NK-92 treated with Interleukin-12 subunit alpha and Interleukin-12 subunit beta, amount 100 ng/mL, for 24 hours (cell line): ENCODE measurements at regions not wholly inside any gene's neighbourhood (a gene's known extent, or its start where the extent isn't known, plus 50 kb on each side); places are given as distances from the start of the nearest gene placed in this dataset.
"Not testable (repeated sequence)": the region's sequence is repeated elsewhere in the genome, so short reads cannot be mapped to it uniquely, and the experiment has no call there.

ENCODE experiments used
- DNase-seq: peaks from one replicate; lab custom pipeline; 2025; lab: John Stamatoyannopoulos, UW

DNA sequence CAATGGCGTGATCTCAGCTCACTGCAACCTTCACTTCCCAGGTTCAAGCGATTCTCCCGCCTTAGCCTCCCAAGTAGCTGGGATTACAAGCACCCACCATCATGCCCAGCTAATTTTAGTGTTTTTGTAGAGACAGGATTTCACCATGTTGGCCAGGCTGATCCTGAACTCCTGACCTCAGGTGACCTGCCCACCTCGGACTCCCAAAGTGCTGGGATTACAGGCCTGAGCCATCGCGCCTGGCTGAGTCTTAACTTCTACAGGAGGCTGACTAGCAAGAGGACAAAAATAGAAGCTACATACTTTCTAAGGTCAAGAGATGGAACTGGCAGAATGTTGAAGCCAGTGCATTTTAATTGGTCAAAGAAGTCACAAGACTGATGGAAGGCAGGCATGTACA, 2296.2 kb upstream of the RAG2 start:
- not testable (repeated sequence) for DNase-seq

DNA sequence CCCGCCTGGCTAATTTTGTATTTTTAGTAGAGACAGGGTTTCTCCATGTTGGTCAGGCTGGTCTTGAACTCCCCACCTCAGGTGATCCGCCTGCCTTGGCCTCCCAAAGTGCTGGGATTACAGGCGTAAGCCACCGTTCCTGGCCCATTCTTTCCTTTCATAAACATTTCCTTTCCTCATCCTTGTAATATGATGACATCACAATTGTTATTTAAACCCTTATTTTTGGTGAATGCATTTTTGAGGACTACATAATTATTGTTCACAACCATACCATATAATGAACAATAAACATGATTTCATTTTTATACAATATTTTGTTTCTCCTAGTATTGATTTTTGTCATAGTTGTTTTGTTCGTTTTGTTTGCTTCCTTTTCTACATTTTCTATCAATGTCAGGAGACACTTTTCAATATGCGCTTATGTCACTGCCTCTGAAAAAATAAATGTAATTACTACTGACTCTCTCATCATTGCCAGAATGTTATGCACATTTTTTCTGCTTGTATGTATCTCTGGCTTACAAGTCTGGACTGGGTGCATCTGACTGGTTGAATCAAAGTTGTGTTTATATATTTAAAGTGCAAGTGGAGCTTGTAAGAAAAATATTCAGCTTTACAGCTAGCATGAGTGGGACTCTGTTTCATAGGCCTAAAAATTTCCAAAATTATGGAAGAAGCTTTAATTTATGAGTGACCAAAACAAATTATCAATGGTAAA, 2286.3 kb upstream of the RAG2 start:
- no peak for DNase-seq

DNA sequence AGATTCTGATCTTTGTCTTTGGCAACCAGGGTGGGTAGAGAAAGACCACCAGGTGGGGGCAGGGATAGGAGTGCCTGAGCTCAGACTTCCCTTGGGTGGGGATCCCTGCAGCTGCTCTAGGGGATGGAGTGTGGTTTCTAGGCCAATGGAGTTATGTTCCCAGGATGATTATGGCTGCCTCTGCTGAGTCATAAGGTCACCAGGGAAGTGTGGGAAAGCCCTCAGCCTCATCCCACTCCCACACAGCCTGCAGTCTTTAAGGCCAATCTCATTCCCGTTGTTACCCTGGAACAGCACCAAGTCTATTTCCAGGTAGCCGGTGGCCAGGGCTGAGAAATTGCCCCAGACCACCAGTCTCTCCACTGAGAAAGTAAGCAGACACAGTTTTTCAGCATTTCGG, 2269.3 kb upstream of the RAG2 start:
- DNase-seq, result no peak

DNA sequence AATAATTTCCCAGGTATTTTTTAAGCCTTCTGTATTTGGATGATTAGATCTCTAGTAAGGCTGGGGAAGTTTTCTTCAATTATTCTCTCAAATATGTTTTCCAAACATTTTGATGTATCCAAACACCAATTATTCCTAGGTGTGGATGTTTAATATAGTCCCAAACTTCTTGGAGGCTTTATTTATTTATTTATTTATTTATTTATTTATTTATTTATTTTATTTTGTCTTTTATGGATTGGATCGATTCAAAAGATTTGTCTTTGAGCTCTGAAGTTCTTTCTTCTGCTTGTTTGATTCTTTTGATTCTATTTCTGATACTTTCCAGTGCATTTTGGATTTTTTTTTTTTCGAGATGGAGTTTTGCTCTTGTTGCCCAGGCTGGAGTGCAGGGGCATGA, 2267.9 kb upstream of the RAG2 start:
- no peak for DNase-seq

DNA sequence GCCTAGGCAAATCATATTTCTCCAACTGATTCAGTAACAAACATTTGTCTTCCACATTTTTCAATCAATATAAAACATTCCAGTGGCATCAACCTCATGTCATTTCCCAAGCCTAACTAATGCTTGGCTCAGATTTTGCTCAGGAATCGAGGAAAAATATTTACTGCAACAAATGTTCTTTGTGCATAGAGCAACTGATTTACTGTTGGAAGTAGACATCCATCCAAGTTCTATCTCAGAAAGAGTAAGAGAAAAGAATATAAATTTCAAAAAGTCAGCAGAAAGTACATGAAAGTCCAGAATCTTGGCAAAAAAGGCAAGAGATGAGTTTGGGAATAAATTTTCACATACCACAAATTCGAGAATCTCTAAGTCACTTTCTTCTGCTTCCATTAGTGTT, 2245.0 kb upstream of the RAG2 start:
- DNase-seq, result no peak

DNA sequence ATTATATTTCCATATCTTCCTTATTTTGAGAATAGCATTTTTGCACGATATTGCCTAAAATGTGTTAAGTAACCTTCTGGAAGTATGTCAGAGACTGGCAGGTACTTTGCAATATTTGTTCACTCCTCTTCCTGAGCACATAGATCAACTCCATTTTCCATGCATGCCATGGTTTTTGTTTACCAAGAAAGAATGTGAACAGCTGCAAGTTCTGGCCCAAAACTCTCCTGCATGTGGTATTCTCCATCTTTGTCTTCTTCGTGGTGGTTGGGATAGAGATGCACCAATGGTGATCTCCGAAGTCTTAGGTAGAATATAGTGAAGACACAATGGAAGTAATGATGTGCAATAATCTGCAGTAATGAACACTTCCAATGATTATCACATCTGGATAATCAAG, 2241.0 kb upstream of the RAG2 start:
- no peak for DNase-seq

DNA sequence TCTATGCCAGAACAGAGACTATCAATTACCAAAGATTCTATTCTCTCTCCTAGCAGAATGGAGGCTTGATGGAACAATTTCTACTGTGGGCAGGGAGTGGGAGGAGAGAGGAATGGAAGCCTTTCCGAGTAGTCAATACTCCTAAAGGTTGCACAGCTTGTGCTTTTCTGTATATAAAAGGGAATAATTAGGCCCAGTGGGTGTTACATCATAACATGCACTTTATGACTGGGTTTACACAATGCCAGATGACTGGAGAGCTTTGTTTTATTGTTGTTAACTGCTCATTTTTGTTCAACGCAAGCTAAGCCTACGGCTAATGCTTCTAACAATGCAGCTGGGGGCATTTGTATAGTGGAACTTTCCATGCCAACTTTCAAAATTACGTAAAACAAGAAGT, 2237.9 kb upstream of the RAG2 start:
- DNase-seq, result no peak

DNA sequence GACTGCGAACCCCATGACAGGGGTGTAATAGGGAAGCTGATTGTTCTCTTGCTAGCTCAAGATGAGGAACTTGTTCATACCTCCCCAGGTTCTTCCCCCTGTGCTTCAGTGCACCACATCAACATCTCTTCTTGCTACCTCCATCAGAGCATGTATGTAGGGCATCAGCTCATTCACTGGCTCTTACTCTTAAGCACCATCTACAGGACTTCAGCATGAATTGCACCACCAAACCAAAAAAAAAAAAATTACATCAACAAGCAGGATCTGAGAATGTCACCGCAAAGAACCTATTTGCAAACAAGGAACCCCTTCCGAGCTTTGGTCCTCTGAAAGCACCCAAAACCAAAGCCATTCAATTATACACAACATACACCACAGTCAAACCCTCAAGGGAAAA, 2226.5 kb upstream of the RAG2 start:
- no peak for DNase-seq

DNA sequence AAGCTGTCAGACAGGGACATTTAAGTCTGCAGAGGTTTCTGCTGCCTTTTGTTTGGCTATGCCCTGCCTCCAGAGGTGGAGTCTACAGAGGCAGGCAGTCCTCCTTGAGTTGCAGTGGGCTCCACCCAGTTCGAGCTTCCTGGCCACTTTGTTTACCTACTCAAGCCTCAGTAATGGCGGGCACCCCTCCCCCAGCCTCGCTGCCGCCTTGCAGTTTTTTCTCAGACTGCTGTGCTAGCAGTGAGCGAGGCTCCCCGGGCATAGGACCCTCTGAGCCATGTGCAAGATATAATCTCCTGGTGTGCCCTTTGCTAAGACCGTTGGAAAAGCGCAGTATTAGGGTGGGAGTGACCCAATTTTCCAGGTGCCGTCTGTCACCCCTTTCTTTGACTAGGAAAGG, 2223.8 kb upstream of the RAG2 start:
- not testable (repeated sequence) for DNase-seq

DNA sequence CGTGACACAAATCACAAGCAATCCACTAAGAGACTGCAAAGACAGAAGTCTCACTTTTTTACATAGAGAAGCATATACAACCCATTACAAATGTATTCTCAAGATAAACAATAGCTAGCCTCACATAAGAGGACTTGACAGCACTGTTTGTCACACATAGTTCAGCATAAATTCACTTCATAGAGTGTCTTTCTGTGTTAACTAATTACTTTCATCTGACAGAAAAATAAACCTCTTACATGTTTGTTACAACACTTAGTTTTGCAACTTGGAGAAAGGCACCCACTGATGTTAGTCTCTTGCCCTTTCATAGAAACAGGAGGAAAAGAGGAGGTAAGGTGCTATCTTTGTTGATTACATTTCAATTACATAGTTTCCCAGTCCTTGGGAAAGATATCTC, 2221.9 kb upstream of the RAG2 start:
- DNase-seq, result no peak

DNA sequence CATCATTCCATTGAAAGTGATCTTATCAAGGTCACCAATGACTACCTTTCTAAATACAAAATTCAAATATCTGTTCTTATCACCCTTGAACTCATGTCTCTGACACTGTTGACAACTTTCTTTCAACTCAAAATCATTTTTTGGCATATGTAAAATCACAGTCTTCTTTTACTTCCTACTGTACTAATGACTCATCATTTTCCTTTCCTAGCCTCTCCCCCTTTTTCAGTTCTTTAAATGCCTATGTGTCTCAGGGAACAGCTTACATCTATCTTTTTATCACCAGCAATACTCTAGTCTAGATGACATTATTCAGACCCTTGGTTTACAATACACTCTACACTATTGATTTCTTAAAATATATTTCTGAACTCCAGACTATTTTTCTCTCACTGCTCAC, 2220.7 kb upstream of the RAG2 start:
- no peak for DNase-seq

DNA sequence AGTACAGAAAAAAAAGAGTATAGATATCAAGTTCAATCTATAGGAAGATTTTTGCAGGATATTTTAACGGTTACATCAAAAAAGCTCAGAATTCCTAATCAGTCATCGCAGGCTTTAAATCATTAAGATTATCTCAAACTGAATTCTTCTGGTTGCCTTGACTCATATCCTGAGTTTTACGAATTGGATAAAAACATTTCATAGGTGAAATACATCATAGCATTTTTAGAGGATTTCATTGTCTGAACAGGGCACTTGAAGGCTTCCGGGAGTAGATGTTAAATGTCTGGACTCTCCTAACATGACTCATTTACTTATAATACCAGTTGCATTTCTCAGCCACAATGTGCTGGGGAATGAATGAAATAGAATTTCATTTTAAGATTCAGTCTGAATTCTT, 2216.6 kb upstream of the RAG2 start:
- no peak for DNase-seq

DNA sequence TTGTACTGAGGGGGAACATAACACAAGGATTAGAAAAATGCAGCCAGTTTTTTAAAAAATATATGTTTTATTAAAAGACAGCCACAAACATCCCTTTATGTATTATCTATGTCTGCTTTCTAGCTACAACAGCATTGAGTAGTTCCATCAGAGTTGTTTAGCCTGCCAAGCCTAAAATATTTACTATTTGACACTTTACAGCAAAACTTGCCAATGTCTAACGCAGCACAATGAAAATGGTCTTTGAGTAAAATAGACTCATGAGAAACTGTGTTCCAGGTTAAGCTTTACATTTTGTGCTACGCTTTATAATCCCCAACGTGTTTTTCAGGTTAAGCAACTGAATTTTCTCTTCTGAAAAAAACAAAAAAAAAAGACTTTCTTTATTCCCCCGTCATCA, 2211.5 kb upstream of the RAG2 start:
- no peak for DNase-seq

DNA sequence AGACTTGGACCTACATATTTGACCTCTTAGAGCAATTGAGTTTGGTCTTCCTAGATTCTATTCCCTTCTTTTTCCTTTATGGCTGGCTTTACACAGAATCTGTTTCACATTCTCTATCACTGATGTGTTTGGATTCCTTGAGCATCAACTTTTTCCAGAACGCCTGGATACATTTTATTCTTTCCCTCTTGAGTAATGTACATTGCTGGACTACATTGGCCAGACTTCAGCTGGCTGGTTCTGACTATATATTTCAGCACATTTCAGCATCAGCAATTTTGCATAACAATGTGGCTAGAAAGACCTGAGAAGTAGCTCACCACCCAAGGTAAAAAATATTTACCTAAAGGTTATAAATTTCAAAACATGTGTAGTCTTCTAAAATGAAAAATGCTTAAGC, 2198.2 kb upstream of the RAG2 start:
- DNase-seq, result no peak

DNA sequence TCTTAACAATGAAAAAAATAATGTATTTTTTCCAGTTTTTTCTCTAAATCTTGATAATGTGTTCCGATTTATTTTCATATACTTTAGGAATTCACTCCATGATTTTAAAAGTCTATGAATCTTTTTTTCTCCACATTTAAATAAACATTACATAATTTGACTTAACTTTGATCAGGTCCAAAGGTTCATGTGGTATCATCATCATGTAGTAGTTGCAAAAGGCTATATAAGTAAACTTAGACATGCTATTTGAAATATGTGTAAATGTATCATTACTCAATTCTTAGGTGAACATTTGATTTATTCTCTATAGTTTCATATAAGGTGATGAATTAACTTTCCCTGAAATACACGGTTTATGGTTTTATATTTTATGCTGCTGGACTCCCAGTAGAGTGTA, 2197.0 kb upstream of the RAG2 start:
- no peak for DNase-seq

DNA sequence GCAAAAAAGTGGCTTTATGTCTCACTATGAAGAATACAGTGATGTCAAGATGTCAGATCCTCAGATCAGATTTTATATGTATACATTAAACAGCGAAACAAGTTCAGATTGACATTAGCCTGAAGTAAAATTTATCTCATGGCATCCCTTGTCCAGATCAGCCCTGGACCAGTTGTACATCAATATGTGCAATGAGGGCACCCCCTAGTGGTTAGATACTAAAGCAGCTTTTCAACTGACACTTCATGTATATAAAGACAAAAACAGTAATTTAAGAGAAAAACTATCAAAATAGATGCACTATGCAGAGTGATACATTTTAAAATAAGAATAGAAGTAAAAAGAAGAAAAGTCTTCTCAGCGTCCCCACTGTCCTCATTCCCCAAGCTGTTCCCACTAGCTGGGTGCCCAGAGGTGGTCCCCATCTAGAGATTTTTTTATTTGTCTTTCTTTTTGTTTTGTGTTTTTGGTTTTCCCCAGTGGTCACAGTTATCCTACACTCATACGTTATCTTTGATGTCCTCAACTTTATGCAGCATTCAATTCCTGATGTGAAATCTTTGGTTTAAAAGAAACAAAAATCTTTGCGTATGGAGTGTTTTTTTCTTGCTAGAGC, 2193.4 kb upstream of the RAG2 start:
- DNase-seq, result no peak

DNA sequence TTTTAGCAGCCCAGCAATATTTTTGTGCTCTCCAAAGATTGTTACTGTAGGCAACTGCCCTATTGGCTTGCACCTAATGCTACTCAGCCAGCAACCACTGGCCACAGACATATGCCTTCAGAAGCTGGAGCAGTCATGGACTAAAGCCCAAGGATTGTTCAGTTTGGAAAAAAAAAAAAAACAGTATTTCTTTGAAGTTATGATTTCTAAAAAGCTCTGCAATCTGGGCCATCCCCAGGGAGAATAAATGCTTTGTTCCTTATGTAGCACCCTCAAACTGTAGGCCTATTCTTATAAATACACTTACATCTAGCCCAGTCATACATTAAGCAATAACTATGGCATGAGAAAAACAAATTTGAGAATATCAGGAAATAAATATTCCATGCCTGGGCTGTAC, 2190.5 kb upstream of the RAG2 start:
- no peak for DNase-seq

DNA sequence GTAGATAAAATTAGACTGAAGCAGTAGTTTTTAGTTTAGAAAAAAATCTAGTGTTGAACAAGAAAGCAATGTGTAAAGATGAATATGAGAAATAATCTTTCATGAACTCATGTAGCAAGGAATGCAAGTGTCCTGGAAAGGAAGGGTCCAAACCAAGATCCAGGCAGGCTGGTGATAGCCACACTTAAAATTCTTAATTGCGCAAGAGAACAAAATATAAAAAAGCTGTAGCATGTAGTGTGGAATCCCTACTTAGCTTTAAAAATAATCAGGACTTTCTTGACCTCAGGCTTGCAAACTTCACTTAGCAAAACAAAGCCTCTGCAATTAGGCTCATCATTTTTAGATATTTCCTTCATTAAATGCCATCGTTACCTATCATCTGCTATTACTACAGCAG, 2186.1 kb upstream of the RAG2 start:
- DNase-seq, result no peak

DNA sequence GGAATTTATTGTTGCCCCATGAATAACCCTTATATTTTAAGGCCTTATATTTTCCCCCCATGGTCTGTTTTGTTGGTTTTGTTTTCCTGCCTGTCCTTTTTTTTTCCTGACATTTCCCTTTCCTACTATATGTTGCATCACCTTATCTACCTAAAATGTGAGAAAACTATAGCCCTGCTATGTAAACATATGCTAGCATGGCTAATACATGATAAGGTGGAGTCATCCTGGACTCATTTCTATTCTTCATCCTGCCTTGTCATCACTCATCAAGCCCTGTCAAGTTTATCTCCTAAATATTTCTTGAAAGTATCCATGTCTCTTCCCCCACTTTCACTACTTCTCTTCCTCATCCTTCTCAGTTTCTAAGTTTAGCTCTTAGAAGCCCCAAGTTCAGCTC, 2168.8 kb upstream of the RAG2 start:
- no peak for DNase-seq

DNA sequence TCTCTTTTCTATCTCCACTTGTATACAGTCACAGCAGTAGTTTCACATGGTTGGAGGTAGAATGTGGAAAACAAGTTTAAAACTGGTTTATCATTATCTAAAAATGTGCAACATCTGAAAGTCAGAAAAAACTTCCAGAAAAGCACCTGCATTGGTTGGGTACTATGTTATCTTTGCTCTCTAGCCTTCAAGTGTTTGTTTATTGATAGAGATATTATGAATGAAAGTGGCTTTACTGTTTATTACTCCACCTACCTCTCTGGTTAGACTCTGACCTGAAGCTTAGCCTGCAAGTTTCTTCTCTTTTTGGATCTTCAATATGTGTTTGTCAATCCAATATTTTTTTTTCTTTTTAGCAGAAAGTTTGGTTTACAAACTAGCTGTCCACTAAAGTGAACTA, 2161.4 kb upstream of the RAG2 start:
- DNase-seq, result no peak

DNA sequence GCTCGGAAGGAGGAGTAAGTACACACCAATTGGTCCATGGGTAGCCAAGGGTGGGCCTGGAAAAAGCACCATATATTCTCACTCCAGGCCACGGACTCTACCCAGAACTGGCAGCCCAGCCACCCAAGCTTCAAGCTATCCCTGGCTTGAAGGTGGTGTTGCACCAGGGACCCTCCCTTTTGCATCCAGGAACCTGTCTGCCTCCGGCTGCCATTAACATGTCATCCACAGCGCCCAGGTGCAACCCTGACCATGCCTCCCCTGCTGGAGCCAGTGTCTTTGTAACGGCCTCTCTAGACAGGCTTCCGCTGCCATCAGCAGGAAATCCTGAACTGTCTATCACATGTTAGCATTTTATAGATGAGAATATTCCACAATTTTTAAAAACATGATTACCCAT, 2158.5 kb upstream of the RAG2 start:
- no peak for DNase-seq

DNA sequence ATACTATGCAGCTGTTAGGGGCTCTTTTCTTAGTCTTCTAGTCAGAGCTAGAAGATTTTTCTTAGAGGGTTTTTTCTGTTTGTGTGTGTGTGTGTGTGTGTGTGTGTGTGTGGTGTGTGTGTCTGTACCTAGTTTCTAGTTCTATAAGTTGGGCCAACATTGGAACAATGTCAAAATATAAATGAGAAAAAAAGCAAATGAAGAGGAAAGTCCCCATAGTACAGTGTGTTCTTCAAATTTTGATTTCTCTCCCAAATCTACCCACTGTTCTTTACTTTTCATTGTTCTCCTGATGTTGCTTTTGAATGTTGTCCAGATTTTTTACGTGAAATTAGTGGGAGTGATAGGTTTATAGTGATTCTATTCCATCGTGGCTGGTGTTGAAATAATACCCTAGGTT, 2153.4 kb upstream of the RAG2 start:
- DNase-seq, result no peak

DNA sequence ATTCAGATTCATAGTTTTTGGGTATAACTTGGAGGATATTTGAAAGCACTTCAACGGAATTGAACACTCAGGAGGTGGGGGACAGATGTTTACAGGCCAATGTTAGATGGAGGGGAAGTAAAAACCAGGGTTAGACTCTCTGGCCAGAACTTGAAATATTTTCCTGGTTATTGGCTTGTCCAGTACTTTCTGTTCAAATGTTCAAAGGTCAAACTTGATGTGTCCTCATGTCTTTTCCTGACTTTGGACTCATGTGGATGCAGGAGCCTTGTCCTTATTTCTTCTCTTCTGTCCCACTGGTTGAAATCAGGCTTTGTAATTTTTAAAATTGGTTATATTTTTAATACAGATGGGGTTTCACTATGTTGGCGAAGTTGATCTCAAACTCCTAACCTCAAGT, 2148.5 kb upstream of the RAG2 start:
- not testable (repeated sequence) for DNase-seq

DNA sequence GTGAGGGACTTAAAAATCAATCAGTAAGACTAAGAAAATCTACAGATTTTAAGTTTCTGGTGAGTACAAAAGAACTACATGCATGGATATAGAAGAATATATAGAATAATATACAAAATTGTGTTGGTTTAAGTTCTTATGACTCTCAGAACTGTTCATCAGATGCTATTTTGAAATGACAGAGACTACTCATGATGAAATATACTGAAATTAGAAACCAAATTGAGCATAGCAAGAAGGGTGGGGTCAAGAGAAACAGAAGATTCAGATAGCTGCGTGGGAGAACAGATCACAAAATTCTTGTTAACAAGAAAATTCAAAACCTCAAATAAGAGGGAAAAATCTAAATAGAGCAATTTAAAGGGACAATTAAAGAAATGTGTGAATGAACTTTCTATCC, 2125.3 kb upstream of the RAG2 start:
- DNase-seq, result no peak
